ENCODE measurements at regions not wholly inside any gene's neighbourhood (a gene's known extent, or its start where the extent isn't known, plus 50 kb on each side); places are given as distances from the start of the nearest gene placed in this dataset.
"Not testable (repeated sequence)": the region's sequence is repeated elsewhere in the genome, so short reads cannot be mapped to it uniquely, and the experiment has no call there.

DNA sequence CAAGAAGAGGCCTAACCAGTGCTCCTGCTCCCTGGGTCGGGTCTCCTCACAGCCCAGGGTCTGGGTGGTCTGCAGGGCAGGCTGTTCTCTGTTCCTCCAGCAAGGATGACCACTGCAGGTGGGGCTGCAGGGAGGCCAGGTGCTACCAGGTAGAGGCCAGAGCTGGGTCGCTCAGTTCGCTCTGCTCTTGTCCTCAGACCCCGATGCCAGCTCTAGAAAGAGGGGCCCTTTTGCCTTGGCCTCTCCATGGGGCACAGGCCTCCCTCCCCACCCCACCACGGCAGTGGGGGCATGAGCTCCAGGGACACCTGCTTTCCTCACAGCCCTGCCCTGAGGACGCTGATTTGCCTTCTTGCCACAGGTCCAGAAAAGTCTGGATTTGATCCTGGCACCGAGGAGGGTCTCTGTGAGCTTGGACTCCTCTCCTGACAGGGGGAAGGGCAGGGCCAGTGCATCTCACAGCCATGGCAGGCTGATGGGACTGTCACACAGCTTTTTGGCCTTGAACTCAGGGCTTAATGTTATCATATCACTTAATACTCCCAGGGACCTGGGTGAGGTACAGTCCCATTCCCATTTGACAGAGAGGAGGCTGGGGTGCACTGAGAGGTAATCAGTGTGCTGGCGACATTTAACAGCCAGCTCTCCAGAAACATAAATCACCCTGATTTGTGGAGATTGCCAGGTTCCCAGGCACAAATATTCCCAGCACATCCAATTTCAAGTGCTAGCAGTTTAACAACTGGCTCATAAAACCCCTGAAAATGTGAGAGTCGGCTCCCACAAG lies 273.0 kb upstream of the SFSWAP start:
- DNase-seq (ENCODE audit: low read depth) = no peak

DNA sequence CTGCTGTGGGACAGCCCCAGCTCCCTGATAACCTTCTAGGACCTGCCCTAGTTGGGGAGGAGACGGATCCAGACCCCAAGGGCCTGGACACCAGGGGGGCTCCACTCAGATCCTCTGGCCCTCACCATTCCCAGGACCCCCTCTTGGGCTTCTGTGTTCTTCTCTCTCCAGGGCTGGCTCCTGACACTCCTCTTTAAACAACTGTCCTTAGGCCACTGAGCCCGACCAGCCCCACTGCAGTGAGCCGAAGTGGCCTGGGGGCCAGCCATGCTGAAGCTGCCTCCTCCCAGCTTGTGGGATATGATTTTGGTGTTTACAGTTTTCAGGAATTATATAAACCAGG lies 272.4 kb upstream of the SFSWAP start:
- not testable (repeated sequence) for DNase-seq (ENCODE audit: low read depth)

DNA sequence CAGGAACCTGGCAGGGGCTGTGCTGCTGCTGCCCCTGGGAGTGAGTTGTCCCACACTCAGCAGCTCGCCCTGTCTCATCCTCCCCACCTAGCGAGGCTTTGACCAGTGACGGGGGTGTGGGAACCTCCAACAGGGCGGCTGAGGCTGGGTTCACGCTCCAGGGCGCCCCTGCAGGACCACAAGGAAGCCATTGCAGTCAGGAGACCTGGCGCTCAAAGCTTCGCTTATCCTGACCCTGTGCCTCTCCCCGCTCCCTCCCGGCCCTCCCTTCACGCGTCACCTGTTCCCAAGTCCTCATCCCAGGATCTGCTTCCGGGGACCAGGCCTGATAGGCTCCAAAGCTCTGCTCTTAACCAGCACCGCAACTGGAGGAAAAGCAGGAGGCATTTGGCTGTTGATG lies 272.0 kb upstream of the SFSWAP start:
- no peak for DNase-seq (ENCODE audit: low read depth)

DNA sequence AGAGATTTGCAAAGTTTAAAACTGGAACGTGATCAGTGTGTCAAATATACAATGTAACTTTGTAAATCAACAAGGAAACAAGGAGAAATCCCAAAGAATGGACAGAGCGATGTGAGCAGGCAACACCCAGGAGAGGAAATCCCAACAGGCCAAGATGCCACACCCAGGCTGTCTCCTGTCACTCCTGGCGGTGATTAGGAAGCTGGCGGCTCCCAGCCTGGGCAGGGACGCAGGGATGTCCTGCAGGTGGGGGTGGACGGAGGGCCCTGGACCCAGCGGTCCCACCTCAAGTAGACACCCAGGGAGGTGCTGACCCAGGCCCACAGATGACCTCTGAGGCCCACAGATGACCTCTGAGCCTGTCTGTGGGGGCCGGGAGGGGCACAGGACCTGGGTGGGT lies 271.1 kb upstream of the SFSWAP start:
- DNase-seq (ENCODE audit: low read depth) = not testable (repeated sequence)

GRCh38 chr12:131440209-131441059 lies 270.5 kb upstream of the SFSWAP start:
- DNase-seq (ENCODE audit: low read depth) = not testable (repeated sequence)

DNA sequence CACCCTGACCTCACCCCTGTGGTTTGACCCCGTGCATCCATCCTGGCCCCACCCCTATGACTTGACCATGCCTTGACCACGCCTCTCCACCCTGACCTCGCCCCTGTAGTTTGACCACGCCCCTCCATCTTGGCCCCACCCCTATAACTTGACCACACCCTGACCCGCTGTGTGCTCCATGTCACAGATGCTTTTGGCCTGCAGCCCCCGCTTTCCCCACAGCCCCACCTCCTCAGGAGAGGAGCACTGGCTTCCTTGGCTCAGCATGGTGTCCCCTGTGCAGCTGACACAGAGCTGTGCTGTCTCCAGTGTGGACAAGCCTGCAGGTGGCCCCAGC lies 269.9 kb upstream of the SFSWAP start:
- no peak for DNase-seq (ENCODE audit: low read depth)

- no peak for DNase-seq (ENCODE audit: low read depth)
Measured at GRCh38 chr12:131441638-131442336, 269.1 kb upstream of the SFSWAP start.

DNA sequence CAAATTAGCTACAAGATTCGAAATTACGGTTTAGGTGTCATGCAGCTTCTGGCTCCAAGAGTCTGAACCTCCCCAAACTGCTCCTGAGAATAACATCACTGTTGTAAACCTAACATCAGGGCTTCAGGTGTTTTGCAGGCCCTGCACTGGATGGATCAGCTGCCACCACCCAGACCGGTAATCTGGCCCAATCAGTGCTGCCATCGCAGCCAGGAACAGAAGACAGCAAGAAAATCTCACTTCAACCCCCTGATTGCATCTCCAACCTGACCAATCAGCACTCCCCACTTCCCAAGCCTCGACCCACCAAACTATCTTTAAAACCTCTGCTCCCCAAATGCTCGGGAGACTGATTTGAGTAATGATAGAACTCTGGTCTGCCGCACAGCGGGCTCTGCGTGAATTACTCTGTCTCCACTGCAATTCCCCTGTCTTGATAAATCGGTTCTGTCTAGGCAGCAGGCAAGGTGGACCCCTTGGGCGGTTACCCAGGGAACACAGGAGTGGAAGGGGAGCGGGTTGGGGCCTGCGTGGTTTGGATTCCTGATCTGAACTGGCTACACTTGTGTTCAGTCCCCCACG lies 268.5 kb upstream of the SFSWAP start:
- DNase-seq (ENCODE audit: low read depth) = no peak

DNA sequence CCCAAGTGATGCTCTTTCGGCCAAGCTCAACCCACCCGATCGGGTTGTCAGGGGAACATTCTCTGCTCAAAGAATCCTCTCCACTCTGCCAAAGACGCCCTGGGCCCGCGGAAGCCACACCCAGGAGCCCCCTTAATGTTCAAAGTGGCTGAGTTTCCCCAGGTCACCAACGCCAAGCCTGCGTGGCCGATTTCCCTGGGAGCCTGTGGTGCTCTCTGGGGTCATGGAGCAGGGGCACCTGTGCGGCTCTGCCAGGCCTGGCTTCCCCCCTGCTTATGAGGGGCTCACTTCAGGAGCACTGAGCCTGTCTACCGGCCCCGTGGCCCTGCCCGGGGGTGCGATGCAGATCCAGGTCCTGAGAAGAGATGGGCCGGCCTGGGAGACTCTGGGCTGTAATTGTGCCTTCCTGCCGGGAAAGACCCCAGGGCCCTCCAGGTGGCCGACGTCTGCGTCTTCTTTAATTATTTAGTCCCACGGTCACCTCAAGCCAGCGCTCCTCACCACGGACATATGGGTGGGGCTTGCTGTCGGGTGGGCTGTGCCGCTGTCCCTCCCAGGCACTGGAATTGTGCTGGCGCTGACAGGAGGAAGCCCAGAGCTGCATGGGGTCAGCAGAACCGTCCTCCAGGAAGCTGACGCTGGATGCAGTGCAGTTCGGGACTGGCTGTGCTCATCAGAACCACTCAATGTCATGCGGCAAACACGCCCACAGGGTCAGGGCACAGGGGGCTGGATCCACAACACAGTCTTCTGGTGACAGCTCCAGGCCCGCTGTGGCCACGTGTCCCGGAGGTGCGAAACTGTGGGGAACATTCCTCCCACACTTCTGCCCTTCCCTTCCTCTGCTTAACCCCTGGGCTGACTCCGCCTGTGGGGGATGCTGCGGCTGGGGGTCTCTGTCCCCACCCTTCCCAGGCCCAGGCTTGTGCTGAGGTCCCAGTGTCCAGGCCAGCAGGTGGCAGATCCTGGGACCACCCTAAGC lies 267.6 kb upstream of the SFSWAP start:
- DNase-seq (ENCODE audit: low read depth) = no peak

- no peak for DNase-seq (ENCODE audit: low read depth)
Measured at GRCh38 chr12:131444220-131445164, 266.4 kb upstream of the SFSWAP start.

- DNase-seq (ENCODE audit: low read depth) = no peak
Measured at GRCh38 chr12:131445184-131445774, 265.6 kb upstream of the SFSWAP start.

GRCh38 chr12:131445795-131446194 lies 265.1 kb upstream of the SFSWAP start:
- DNase-seq (ENCODE audit: low read depth) = no peak

DNA sequence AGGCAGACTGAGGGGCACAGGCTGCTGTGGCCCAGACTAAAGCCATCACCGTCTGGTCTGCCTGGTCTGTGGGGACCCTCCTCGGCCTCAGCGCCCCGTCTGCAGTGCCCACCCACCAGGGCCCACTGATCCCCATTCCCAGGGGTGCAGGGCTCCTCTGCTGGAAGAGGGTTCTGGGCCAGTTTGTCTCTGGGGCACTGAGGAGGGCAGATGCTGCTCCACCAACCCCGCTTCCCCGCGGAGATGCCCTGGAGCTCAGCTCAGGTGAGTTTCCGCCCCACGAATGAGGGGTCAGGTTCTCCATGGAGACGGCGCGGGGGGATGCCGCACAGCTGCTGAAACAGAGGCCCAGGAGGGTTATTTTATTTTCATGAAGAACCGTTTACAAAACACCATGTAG lies 263.3 kb upstream of the SFSWAP start:
- DNase-seq (ENCODE audit: low read depth) = not testable (repeated sequence)

DNA sequence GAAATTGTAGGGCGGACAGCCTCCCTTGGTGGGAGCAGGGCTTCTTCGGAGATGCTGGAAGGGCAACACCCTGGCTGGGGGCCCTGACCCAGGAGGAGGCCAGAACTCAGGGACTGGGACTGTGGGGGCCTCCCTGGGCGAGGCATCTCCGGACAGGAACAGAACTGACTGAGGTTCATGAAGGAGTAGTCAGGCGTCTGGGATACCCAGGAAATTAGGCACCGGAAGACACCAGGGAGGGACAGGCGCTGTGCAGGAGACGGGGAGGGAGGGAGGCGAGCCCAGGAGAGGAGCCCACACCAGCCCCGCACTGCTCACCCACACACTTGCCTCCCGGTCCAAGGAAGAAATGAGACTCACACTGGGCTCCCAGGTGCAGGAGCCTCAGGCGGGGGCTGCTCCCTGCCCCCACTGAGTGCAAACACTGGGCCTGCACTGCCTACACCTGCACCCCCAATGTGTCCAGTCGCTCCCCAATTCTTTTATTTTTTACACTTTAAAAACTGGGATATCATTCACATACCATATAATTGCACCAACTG lies 262.6 kb upstream of the SFSWAP start:
- no peak for DNase-seq (ENCODE audit: low read depth)

DNA sequence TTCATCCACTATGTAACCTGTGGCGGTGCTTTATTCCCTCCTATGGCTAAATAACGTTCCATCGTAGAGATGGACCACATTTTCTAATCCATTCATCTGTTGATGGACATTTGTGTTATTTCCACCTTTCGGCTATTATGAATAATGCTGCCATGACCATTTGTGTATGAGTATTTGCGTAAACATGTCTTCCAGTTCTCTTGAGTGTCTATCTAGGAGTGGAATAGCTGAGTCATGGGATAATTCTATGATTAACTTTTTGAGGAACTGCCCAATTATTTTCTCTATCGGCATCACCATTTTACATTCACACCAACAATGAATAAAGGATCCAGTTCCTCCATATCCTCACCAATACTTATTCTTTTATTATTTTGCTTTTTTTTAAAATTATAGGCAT lies 261.9 kb upstream of the SFSWAP start:
- no peak for DNase-seq (ENCODE audit: low read depth)

DNA sequence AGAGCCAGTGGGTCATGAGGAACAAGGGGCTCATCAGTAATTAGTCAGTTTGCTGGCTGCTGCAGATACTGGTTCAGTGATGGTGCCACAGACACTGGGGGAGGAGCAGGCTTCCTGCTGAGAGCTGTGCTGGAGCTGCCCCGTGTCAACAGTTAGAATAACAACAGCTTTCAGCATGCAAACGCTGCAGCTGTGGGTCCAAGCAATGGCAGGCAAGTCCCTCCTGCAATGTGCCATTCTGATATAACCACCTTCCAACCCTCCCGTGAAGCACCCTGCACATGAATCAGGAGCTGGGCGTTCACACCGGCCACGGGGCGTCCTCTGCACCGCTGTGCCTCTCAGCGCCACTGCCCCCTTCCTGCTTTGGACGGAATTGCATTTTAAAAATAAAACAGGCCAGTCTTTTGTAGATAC lies 258.4 kb upstream of the SFSWAP start:
- no peak for DNase-seq (ENCODE audit: low read depth)

DNA sequence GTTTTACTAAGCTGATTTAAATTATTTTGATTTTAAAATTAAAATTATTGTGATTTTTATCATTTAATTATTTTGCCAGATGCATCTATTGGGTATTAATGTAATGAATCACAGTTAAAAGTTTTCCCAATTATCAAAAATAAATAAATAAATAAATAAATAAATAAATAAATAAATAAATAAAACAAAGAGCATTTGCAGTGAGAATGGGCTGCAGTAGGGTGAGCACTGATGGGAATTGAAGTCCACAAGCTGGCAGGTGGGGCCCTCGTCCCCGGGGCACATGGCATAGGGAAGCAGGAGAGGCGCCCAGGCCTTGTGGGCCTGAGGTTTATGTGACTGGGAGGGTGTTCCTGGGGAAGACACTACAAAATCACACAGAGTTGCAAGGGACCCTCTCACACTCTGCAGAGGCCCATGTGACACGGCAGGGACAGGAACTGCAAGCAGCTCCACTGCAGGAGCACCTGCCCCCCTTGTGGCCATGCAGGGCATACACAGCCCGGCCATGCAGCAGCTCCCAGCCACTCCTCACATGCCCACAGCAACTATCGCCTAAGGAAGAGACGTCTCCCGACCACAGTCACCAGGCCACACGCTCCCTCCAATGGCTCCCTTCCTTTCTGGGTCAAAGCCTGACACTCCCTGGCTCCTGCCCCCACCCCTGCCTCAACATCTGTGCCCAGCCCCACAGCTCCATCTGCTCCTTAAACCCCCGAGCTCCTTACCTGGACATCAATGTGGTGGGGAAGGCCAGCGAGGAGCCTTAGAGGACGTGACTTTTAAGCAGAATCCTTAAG lies 256.3 kb upstream of the SFSWAP start:
- DNase-seq (ENCODE audit: low read depth) = no peak

GRCh38 chr12:131455218-131455506 lies 255.7 kb upstream of the SFSWAP start:
- DNase-seq (ENCODE audit: low read depth) = no peak

GRCh38 chr12:131455581-131456110 lies 255.2 kb upstream of the SFSWAP start:
- DNase-seq (ENCODE audit: low read depth) = no peak

Measured in EH (cell line).